Activated CD4-positive, alpha-beta memory T cell treated with anti-CD3 and anti-CD28 coated beads for 36 hours (primary cell): ENCODE measurements at regions not wholly inside any gene's neighbourhood (a gene's known extent, or its start where the extent isn't known, plus 50 kb on each side); places are given as distances from the start of the nearest gene placed in this dataset.

Experiments
- CTCF ChIA-PET: fragments of 350-600 bp; sonication (Branson Sonifier 250); formaldehyde crosslinking; loops from one replicate; lab custom pipeline; 2021; ENCODE audit warnings: antibody characterized with exemption, inconsistent platforms; lab: Charles Lee
- POLR2A ChIA-PET: fragments of 350-600 bp; sonication (Branson Sonifier 250); formaldehyde crosslinking; loops from one replicate; lab custom pipeline; 2021; ENCODE audit warnings: antibody characterized with exemption; lab: Charles Lee
- DNase-seq: peaks from one replicate; pipeline ENCODE4 v3.0.0-alpha.2; 2020
- H3K27ac Mint-ChIP-seq: one replicate; pipeline ENCODE4 v1.8.0; 2021; ENCODE audit warnings: mixed read lengths
- H3K27me3 Mint-ChIP-seq: one replicate; pipeline ENCODE4 v1.8.0; 2021; ENCODE audit warnings: mixed read lengths
- H3K36me3 Mint-ChIP-seq: one replicate; pipeline ENCODE4 v1.8.0; 2021; ENCODE audit warnings: mixed read lengths
- H3K4me1 Mint-ChIP-seq: one replicate; pipeline ENCODE4 v1.8.0; 2021; ENCODE audit warnings: low read depth, mixed read lengths
- H3K4me3 Mint-ChIP-seq: one replicate; pipeline ENCODE4 v1.8.0; 2021; ENCODE audit warnings: mild to moderate bottlenecking, mixed read lengths
- H3K9me3 Mint-ChIP-seq: one replicate; pipeline ENCODE4 v1.8.0; 2021; ENCODE audit warnings: mixed read lengths
- intact Hi-C: fragments of 100-400 bp; cut with micrococcal nuclease; formaldehyde crosslinking; loops from one replicate; pipeline ENCODE4 v1.15.1; 2023

- Mint-ChIP-seq H3K27me3 (no peaks in the 10 kb centered on the region), H3K27ac (no peak overlapping the region), H3K4me1 (no peaks in the 10 kb centered on the region), H3K36me3 (no peaks in the 10 kb centered on the region), H3K4me3 (no peak overlapping the region), H3K9me3 (no peaks in the 10 kb centered on the region)
- CTCF ChIA-PET = no interaction called here
- intact Hi-C loops = no loop called here
- POLR2A ChIA-PET = no interaction called here
- no peak for DNase-seq
Measured at GRCh38 chr13:105436943-105437342, 1098.5 kb downstream of the EFNB2 start.

- POLR2A ChIA-PET = no interaction called here
Measured at GRCh38 chr13:105432438-105432837, 1103.0 kb downstream of the EFNB2 start.

GRCh38 chr13:105428811-105429210 is 1106.7 kb downstream of the EFNB2 start:
- Mint-ChIP-seq H3K36me3 (no peaks in the 10 kb centered on the region), H3K4me1 (no peaks in the 10 kb centered on the region), H3K27ac (no peak overlapping the region), H3K27me3 (no peaks in the 10 kb centered on the region), H3K9me3 (no peaks in the 10 kb centered on the region), H3K4me3 (no peak overlapping the region)
- POLR2A ChIA-PET = no interaction called here
- intact Hi-C loops = no loop called here
- DNase-seq = no peak
- CTCF ChIA-PET = no interaction called here

More at GRCh38 chr13:105432438-105432837, 1103.0 kb downstream of the EFNB2 start:
- no peaks in the 10 kb centered on the region for H3K27me3 Mint-ChIP-seq
- H3K36me3 Mint-ChIP-seq = no peaks in the 10 kb centered on the region
- no peak overlapping the region for H3K27ac Mint-ChIP-seq
- DNase-seq = no peak
- no peaks in the 10 kb centered on the region for H3K4me1 Mint-ChIP-seq
- H3K4me3 Mint-ChIP-seq = no peak overlapping the region
- no peaks in the 10 kb centered on the region for H3K9me3 Mint-ChIP-seq
- intact Hi-C loops = no loop called here
- CTCF ChIA-PET = no interaction called here

GRCh38 chr13:105426441-105426840 is 1109.0 kb downstream of the EFNB2 start:
- ChIA-PET CTCF (no interaction called here), POLR2A (no interaction called here)
- no peak overlapping the region for H3K27ac Mint-ChIP-seq
- H3K9me3 Mint-ChIP-seq = no peaks in the 10 kb centered on the region
- H3K4me1 Mint-ChIP-seq = no peaks in the 10 kb centered on the region
- intact Hi-C loops = no loop called here
- no peak for DNase-seq
- H3K27me3 Mint-ChIP-seq = no peaks in the 10 kb centered on the region
- no peaks in the 10 kb centered on the region for H3K36me3 Mint-ChIP-seq
- H3K4me3 Mint-ChIP-seq = no peak overlapping the region

GRCh38 chr13:105414639-105415038 is 1120.8 kb downstream of the EFNB2 start:
- ChIA-PET POLR2A (no interaction called here), CTCF (no interaction called here)
- no peak overlapping the region for H3K27ac Mint-ChIP-seq
- no peak for DNase-seq
- intact Hi-C loops = no loop called here
- peaks cover 2% of the 10 kb centered on the region for H3K9me3 Mint-ChIP-seq
- no peaks in the 10 kb centered on the region for H3K36me3 Mint-ChIP-seq
- H3K4me1 Mint-ChIP-seq = no peaks in the 10 kb centered on the region
- H3K4me3 Mint-ChIP-seq = no peak overlapping the region
- no peaks in the 10 kb centered on the region for H3K27me3 Mint-ChIP-seq

GRCh38 chr13:105412171-105412570 is 1123.3 kb downstream of the EFNB2 start:
- H3K36me3 Mint-ChIP-seq = no peaks in the 10 kb centered on the region
- no peak for DNase-seq
- no peaks in the 10 kb centered on the region for H3K27me3 Mint-ChIP-seq
- no peak overlapping the region for H3K27ac Mint-ChIP-seq
- CTCF ChIA-PET = interaction anchor here (0.7 kb wide), 1 partner anchor 121 kb away, joined by 3 read pairs; no protein-coding TSS in a partner anchor
- H3K9me3 Mint-ChIP-seq = no peaks in the 10 kb centered on the region
- POLR2A ChIA-PET = no interaction called here
- H3K4me1 Mint-ChIP-seq = no peaks in the 10 kb centered on the region
- intact Hi-C loops = no loop called here
- H3K4me3 Mint-ChIP-seq = no peak overlapping the region

- Mint-ChIP-seq H3K27me3 (no peaks in the 10 kb centered on the region), H3K9me3 (no peaks in the 10 kb centered on the region), H3K36me3 (no peaks in the 10 kb centered on the region), H3K4me1 (no peaks in the 10 kb centered on the region), H3K27ac (no peak overlapping the region), H3K4me3 (no peak overlapping the region)
- DNase-seq = peak; percentile 34
- intact Hi-C loops = no loop called here
- POLR2A ChIA-PET = no interaction called here
- CTCF ChIA-PET = interaction anchor here (0.9 to 1.3 kb wide), 3 partner anchors 10 to 1127 kb away, joined by 3 to 5 read pairs (median 3); no protein-coding TSS in a partner anchor
Measured at GRCh38 chr13:105410602-105411001, 1124.9 kb downstream of the EFNB2 start.

- Mint-ChIP-seq H3K4me1 (no peaks in the 10 kb centered on the region), H3K4me3 (no peak overlapping the region), H3K36me3 (no peaks in the 10 kb centered on the region), H3K27me3 (no peaks in the 10 kb centered on the region), H3K27ac (no peak overlapping the region), H3K9me3 (no peaks in the 10 kb centered on the region)
- CTCF ChIA-PET = no interaction called here
- intact Hi-C loops = no loop called here
- no peak for DNase-seq
- POLR2A ChIA-PET = no interaction called here
Measured at GRCh38 chr13:105406551-105406950, 1128.9 kb downstream of the EFNB2 start.

GRCh38 chr13:105403086-105403485 is 1132.4 kb downstream of the EFNB2 start:
- Mint-ChIP-seq H3K4me3 (no peak overlapping the region), H3K9me3 (peaks cover 2% of the 10 kb centered on the region), H3K27me3 (no peaks in the 10 kb centered on the region), H3K27ac (no peak overlapping the region), H3K4me1 (no peaks in the 10 kb centered on the region), H3K36me3 (no peaks in the 10 kb centered on the region)
- ChIA-PET CTCF (no interaction called here), POLR2A (no interaction called here)
- DNase-seq = no peak
- intact Hi-C loops = no loop called here

GRCh38 chr13:105395041-105395440 is 1140.4 kb downstream of the EFNB2 start:
- H3K9me3 Mint-ChIP-seq = peaks cover 2% of the 10 kb centered on the region
- CTCF ChIA-PET = no interaction called here

GRCh38 chr13:105389373-105389772 is 1146.1 kb downstream of the EFNB2 start:
- POLR2A ChIA-PET = no interaction called here
- Mint-ChIP-seq H3K4me1 (no peaks in the 10 kb centered on the region), H3K9me3 (peaks cover 2% of the 10 kb centered on the region), H3K27ac (no peak overlapping the region), H3K27me3 (no peaks in the 10 kb centered on the region), H3K4me3 (no peak overlapping the region), H3K36me3 (no peaks in the 10 kb centered on the region)
- CTCF ChIA-PET = no interaction called here
- no peak for DNase-seq
- intact Hi-C loops = no loop called here

More at GRCh38 chr13:105395041-105395440, 1140.4 kb downstream of the EFNB2 start:
- no peak for DNase-seq
- intact Hi-C loops = no loop called here
- POLR2A ChIA-PET = no interaction called here
- H3K27ac Mint-ChIP-seq = no peak overlapping the region
- no peaks in the 10 kb centered on the region for H3K27me3 Mint-ChIP-seq
- H3K36me3 Mint-ChIP-seq = no peaks in the 10 kb centered on the region
- H3K4me1 Mint-ChIP-seq = no peaks in the 10 kb centered on the region
- no peak overlapping the region for H3K4me3 Mint-ChIP-seq

GRCh38 chr13:105377452-105377851 is 1158.0 kb downstream of the EFNB2 start:
- Mint-ChIP-seq H3K36me3 (no peaks in the 10 kb centered on the region), H3K9me3 (no peaks in the 10 kb centered on the region), H3K27ac (no peak overlapping the region), H3K27me3 (no peaks in the 10 kb centered on the region), H3K4me1 (no peaks in the 10 kb centered on the region), H3K4me3 (no peak overlapping the region)
- intact Hi-C loops = no loop called here
- no peak for DNase-seq
- ChIA-PET CTCF (no interaction called here), POLR2A (no interaction called here)

GRCh38 chr13:105370011-105370650 is 1165.3 kb downstream of the EFNB2 start:
- CTCF ChIA-PET = no interaction called here
- Mint-ChIP-seq H3K27ac (no peak overlapping the region), H3K9me3 (no peaks in the 10 kb centered on the region), H3K4me3 (no peak overlapping the region), H3K27me3 (no peaks in the 10 kb centered on the region), H3K4me1 (no peaks in the 10 kb centered on the region), H3K36me3 (no peaks in the 10 kb centered on the region)
- DNase-seq = no peak
- POLR2A ChIA-PET = no interaction called here
- intact Hi-C loops = no loop called here
